Transverse colon (tissue), 4 donors: ENCODE measurements at regions not wholly inside any gene's neighbourhood (a gene's known extent, or its start where the extent isn't known, plus 50 kb on each side); places are given as distances from the start of the nearest gene placed in this dataset.

ENCODE experiments used
- DNase-seq: peaks from one replicate; pipeline ENCODE4 v3.0.0-alpha.2; 2019
- H3K27ac ChIP-seq, 4 donors: fragments of 200-600 bp; sonication (generic); 2 replicates each; pipeline ENCODE4 v1.5.1; 2016 to 2018; ENCODE audit warnings: inconsistent platforms in 4 of 4
- H3K27me3 ChIP-seq: fragments of 200-600 bp; sonication (generic); 2 replicates; pipeline ENCODE4 v1.5.1; 2017; ENCODE audit warnings: inconsistent platforms
- H3K36me3 ChIP-seq, 4 donors: fragments of 200-600 bp; sonication (generic); 2 replicates each; pipeline ENCODE4 v1.5.1; 2017 to 2019; ENCODE audit warnings: inconsistent platforms in 4 of 4
- H3K4me1 ChIP-seq, 4 donors: fragments of 200-600 bp; sonication (generic); 2 replicates each; pipeline ENCODE4 v1.5.1; 2017 to 2020; ENCODE audit warnings: inconsistent platforms in 4 of 4
- H3K4me3 ChIP-seq, 4 donors: fragments of 200-600 bp; sonication (generic); 1 replicate in 1 of 4; 2 replicates in 3 of 4; pipeline versions ENCODE4 v1.5.1 to v1.6.1; 2017 to 2019; ENCODE audit warnings: inconsistent platforms in 4 of 4
- H3K9me3 ChIP-seq, 2 donors: fragments of 200-600 bp; sonication (generic); 2 replicates each; pipeline ENCODE4 v1.5.1; 2017 to 2019; ENCODE audit warnings: inconsistent platforms in 2 of 2
- EP300 ChIP-seq: sonication (generic); formaldehyde crosslinking; IDR thresholded peaks from one replicate; pipeline ENCODE4 v1.6.1; 2017; ENCODE audit warnings: antibody characterized with exemption, low read depth
- POLR2A ChIP-seq: fragments of 450-650 bp; IDR thresholded peaks from one replicate; pipeline ENCODE4 v1.6.1; 2016; ENCODE audit warnings: antibody characterized with exemption, mild to moderate bottlenecking, moderate library complexity
- POLR2AphosphoS5 ChIP-seq, 3 donors: sonication (generic); formaldehyde crosslinking; IDR thresholded peaks; one replicate each; pipeline ENCODE4 v1.6.1; 2016; ENCODE audit warnings: antibody characterized with exemption in 3 of 3
- WGBS, 2 donors: methylation state at CpG; one replicate each; pipeline ENCODE4 v1.1.5; 2018; ENCODE audit warnings: low coverage in 1 of 2; 5-methylcytosine and 5-hydroxymethylcytosine counted together
- in situ Hi-C, 4 donors: fragments of 200-750 bp; cut with MboI; loops; one replicate each; pipeline versions ENCODE4 v1.15.0 to v1.15.1; 2017; ENCODE audit warnings: low sequenced_read_pairs in 3 of 4, low pct_ligation_motif_present in 1 of 4, low pct_unique_long_range_greater_than_20kb in 1 of 4
- intact Hi-C: fragments of 100-400 bp; cut with DNase I; formaldehyde crosslinking; loops from one replicate; pipeline ENCODE4 v1.15.1; 2023; ENCODE audit warnings: low total_unique reads
- TF ChIP-seq, protein P1 (sequence below), 5 experiments: fragments of 200-600 bp in 3 of 5; fragments of 450-650 bp in 2 of 5; sonication (generic) in 3 of 5; IDR thresholded peaks; 1 replicate in 2 of 5; 2 replicates in 3 of 5; pipeline ENCODE4 v1.5.1; 2016 to 2017; ENCODE audit warnings: antibody characterized with exemption in 5 of 5, inconsistent platforms in 3 of 5, mild to moderate bottlenecking in 2 of 5, moderate library complexity in 1 of 5

DNA sequence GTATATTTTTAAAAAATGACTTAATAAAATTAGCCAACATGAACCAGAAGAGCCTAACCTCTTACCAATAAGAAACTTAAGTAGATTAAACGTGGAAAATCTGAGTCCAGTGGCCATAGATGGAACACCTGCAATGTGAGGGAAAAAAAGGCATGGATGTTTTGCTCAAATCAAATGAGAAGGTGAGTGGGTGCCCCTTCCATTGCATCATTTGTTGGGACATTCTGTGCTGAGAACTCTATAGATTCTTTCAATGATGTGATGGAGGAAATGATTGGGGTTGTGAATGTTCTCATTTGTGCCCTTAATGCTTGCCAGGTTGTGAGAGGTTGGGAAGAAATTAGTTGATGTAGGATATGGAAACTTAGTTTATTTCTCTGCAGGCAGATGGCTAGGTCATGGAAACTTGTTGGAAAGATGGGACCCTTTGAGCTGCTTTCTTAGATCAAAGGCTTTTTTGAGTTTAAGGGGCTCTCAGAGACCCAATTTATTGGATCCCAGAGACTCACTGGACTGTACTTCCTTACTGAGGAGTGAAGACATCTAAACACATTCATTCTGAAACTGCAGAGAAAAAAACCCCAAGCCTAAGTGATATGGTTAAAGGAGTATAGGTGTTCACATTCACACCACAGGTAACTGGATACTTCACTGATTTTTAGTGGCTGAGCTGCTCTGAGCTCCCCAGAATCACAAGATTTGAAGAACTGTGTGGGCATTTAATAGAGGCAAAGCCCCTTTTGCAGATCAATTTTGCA lies 95.9 kb downstream of the DACT1 start:
- no peak for TF ChIP-seq POLR2A
- TF ChIP-seq, protein P1, sequence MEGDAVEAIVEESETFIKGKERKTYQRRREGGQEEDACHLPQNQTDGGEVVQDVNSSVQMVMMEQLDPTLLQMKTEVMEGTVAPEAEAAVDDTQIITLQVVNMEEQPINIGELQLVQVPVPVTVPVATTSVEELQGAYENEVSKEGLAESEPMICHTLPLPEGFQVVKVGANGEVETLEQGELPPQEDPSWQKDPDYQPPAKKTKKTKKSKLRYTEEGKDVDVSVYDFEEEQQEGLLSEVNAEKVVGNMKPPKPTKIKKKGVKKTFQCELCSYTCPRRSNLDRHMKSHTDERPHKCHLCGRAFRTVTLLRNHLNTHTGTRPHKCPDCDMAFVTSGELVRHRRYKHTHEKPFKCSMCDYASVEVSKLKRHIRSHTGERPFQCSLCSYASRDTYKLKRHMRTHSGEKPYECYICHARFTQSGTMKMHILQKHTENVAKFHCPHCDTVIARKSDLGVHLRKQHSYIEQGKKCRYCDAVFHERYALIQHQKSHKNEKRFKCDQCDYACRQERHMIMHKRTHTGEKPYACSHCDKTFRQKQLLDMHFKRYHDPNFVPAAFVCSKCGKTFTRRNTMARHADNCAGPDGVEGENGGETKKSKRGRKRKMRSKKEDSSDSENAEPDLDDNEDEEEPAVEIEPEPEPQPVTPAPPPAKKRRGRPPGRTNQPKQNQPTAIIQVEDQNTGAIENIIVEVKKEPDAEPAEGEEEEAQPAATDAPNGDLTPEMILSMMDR (IDR thresholded peaks at IDR 0.05): no peak
- TF ChIP-seq EP300: no peak
- TF ChIP-seq POLR2AphosphoS5 (IDR thresholded peaks at IDR 0.05): no peak
- H3K4me3 ChIP-seq: no peak overlapping the region
- intact Hi-C loops: no loop called here
- H3K27me3 ChIP-seq: no peaks in the 10 kb centered on the region
- H3K4me1 ChIP-seq: peaks cover 0 to 10% (median 2%) of the 10 kb centered on the region in 4 donors
- DNase-seq: no peak
- in situ Hi-C loops: no loop called here
- no peaks in the 10 kb centered on the region for H3K9me3 ChIP-seq
- 67 to 76% methylated on average over 1 of the region's 1 CpG for WGBS, 2 donors
- H3K27ac ChIP-seq: no peak overlapping the region
- H3K36me3 ChIP-seq: no peaks in the 10 kb centered on the region

DNA sequence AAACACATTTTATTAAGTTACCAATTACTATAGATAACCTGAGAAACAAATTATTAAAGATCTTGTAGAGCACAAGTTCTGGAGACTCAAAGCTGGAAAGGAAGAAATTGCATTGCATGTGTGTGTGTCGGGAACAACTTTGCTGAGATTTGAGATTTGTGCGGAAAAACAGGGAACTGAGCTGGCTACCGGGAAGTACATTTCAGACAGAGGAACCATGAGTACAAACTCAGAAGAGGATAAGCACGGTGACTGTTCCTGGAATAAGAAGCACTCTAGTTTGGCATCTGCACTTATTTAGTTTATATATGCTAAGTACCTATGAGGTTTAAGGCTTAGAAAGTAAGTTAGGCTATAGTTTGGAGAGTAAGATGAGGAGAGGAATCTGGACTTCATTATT lies 97.8 kb downstream of the DACT1 start:
- H3K27me3 ChIP-seq: no peaks in the 10 kb centered on the region
- intact Hi-C loops (no loop called here), in situ Hi-C loops (no loop called here)
- DNase-seq: no peak
- no peak overlapping the region for H3K27ac ChIP-seq
- TF ChIP-seq, protein P1 (IDR thresholded peaks at IDR 0.05): no peak
- no peak for TF ChIP-seq POLR2AphosphoS5 (IDR thresholded peaks at IDR 0.05)
- no peak for TF ChIP-seq POLR2A
- no peak for TF ChIP-seq EP300
- no peaks in the 10 kb centered on the region for H3K9me3 ChIP-seq
- no peaks in the 10 kb centered on the region for H3K36me3 ChIP-seq
- H3K4me3 ChIP-seq: no peak overlapping the region
- H3K4me1 ChIP-seq: peaks cover 0 to 10% (median 2%) of the 10 kb centered on the region in 4 donors
- WGBS, 2 donors: 73 to 78% methylated on average over 4 of the region's 4 CpGs

DNA sequence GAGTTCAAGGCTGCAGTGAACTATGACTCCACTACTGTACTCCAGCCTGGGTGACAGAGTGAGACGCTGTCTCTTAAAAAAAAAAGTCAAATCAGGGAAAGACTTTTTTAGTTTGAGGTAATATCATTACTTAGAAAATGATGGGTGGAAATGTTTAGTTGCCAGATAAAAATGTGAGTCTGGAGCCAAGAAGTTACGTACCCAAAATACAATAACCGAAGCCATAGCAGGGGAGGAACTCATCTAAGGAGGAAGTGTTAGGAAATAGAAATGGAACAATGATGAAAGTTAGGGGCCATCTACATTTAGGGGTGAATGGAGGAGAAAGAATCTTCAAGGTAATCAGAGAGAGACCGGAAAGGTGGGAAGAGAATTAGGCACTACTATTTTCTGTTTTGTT lies 98.8 kb downstream of the DACT1 start:
- no peaks in the 10 kb centered on the region for H3K36me3 ChIP-seq
- H3K27me3 ChIP-seq: no peaks in the 10 kb centered on the region
- intact Hi-C loops (no loop called here), in situ Hi-C loops (no loop called here)
- peaks cover 0 to 10% (median 2%) of the 10 kb centered on the region in 4 donors for H3K4me1 ChIP-seq
- no peak overlapping the region for H3K4me3 ChIP-seq
- WGBS, 2 donors: 76 to 80% methylated on average over 4 of the region's 4 CpGs
- H3K9me3 ChIP-seq: no peaks in the 10 kb centered on the region
- DNase-seq: no peak
- H3K27ac ChIP-seq: no peak overlapping the region
- TF ChIP-seq POLR2AphosphoS5 (IDR thresholded peaks at IDR 0.05) (no peak), EP300 (no peak), POLR2A (no peak)
- TF ChIP-seq, protein P1 (IDR thresholded peaks at IDR 0.05): no peak

DNA sequence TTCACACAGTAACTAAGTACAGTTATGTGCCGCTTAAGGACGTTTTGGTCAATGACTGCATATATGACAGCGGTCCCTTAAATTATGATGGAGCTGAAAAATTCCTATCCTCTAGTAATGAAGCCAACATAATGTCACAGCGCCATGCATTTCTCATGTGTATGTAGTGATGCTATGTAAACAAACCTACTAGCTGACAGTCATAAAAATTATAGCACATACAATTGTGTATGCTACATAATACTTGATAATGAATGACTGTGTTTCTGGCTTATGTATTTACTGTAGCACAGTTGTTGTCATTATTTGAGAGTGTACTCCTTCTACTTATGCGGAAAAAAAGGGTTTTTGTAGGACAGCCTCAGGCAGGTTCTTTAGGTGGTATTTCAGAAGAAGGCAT lies 99.7 kb downstream of the DACT1 start:
- WGBS, 2 donors: 56 to 65% methylated on average over 5 of the region's 5 CpGs
- Histone ChIP-seq H3K27me3 (no peaks in the 10 kb centered on the region), H3K4me1 (peaks cover 0 to 10% (median 2%) of the 10 kb centered on the region in 4 donors), H3K27ac (no peak overlapping the region), H3K36me3 (no peaks in the 10 kb centered on the region), H3K4me3 (no peak overlapping the region), H3K9me3 (no peaks in the 10 kb centered on the region)
- intact Hi-C loops (no loop called here), in situ Hi-C loops (no loop called here)
- TF ChIP-seq POLR2A (no peak), POLR2AphosphoS5 (IDR thresholded peaks at IDR 0.05) (no peak), EP300 (no peak)
- TF ChIP-seq, protein P1 (IDR thresholded peaks at IDR 0.05): no peak
- DNase-seq: no peak
